ENCODE measurements at regions not wholly inside any gene's neighbourhood (a gene's known extent, or its start where the extent isn't known, plus 50 kb on each side); places are given as distances from the start of the nearest gene placed in this dataset.

- H2BK120ac ChIP-seq (replicated peaks; ENCODE audit: low read depth, low read length), result no peak overlapping the region
- no peak overlapping the region for H2BK12ac ChIP-seq (ENCODE audit: low read depth, low read length)
- no peak overlapping the region for H2BK15ac ChIP-seq (ENCODE audit: low read length)
- ChIA-PET POLR2A (ENCODE audit: partially characterized antibody) (no interaction called here), CTCF (ENCODE audit: partially characterized antibody) (interaction anchor here (0.9 to 1.1 kb wide), 2 partner anchors 21 to 62 kb away, joined by 3 read pairs; no protein-coding TSS in a partner anchor)
- H3K18ac ChIP-seq (ENCODE audit: extremely low read depth, low read length), result no peak overlapping the region
- no peak for FAIRE-seq
- no peak overlapping the region for H2BK5ac ChIP-seq (ENCODE audit: low read depth, low read length)
- no peak overlapping the region for H3K4me3 ChIP-seq (ENCODE audit: extremely low read depth in 1 of 4, insufficient read depth in 2 of 4, low read depth in 3 of 4, low read length in 4 of 4)
- H2AK5ac ChIP-seq (ENCODE audit: low read depth, low read length), result no peak overlapping the region
- no peak overlapping the region for H4K91ac ChIP-seq (replicated peaks; ENCODE audit: insufficient read length, low read length)
- no peak overlapping the region for H3K4ac ChIP-seq (replicated peaks; ENCODE audit: insufficient read length, low read depth, low read length)
- no peaks in the 10 kb centered on the region; a peak in 1 of 7 replicates for H3K4me1 ChIP-seq (replicated peaks in 1 of 4; ENCODE audit: control insufficient read depth in 3 of 4, insufficient read depth in 4 of 4, low read length in 3 of 4)
- H3K27me3 ChIP-seq (replicated peaks in 1 of 4; ENCODE audit: control insufficient read depth in 3 of 4, extremely low read depth in 1 of 4, insufficient read depth in 3 of 4, low read length in 3 of 4), result no peaks in the 10 kb centered on the region
- H2AFZ ChIP-seq (ENCODE audit: low read length), result no peak overlapping the region
- no peaks in the 10 kb centered on the region for H3K79me1 ChIP-seq (ENCODE audit: low read depth, low read length)
- no peak overlapping the region for H3K14ac ChIP-seq (ENCODE audit: insufficient read length)
- DNase-seq (ENCODE audit: low read depth in 1 of 2, low spot score in 2 of 2), result no peak
- H2BK20ac ChIP-seq (ENCODE audit: low read length), result no peak overlapping the region
- no peak overlapping the region for H3K9ac ChIP-seq (replicated peaks in 1 of 4; ENCODE audit: extremely low read depth in 1 of 4, low read depth in 3 of 4, low read length in 3 of 4)
- no peak overlapping the region for H3K56ac ChIP-seq (replicated peaks; ENCODE audit: insufficient read length, low read depth, low read length)
- no peaks in the 10 kb centered on the region for H3K79me2 ChIP-seq (ENCODE audit: control insufficient read depth in 1 of 2, insufficient read depth in 2 of 2, low read length in 2 of 2)
- H3K23me2 ChIP-seq (ENCODE audit: low read depth, low read length), result no peaks in the 10 kb centered on the region
- 89% methylated on average over 4 of the region's 4 CpGs; no CpG with 5 or more reads in 1 of the 2 experiments for WGBS, 2 experiments (ENCODE audit: extremely low coverage in 1 of 2, insufficient coverage in 1 of 2, insufficient read length in 1 of 2, insufficient replicate concordance in 2 of 2, low coverage in 1 of 2, low lambda C conversion rate in 2 of 2, missing lambda C conversion rate in 1 of 2)
- no peaks in the 10 kb centered on the region for H3K36me3 ChIP-seq (ENCODE audit: control insufficient read depth in 2 of 4, insufficient read depth in 4 of 4, low read length in 3 of 4)
- H3K9me3 ChIP-seq (ENCODE audit: insufficient read depth in 2 of 2, low read depth in 1 of 2, low read length in 1 of 2), result peaks cover 4 to 5% of the 10 kb centered on the region in 2 experiments; a peak in 2 of 4 replicates
- H3K23ac ChIP-seq (ENCODE audit: insufficient read length), result no peak overlapping the region
- H3K27ac ChIP-seq (ENCODE audit: low read depth, low read length), result no peak overlapping the region
- TF ChIP-seq TCF12 (IDR thresholded peaks at IDR 0.05; ENCODE audit: low read depth, low read length) (no peak), TBP (IDR thresholded peaks at IDR 0.05; ENCODE audit: low read depth, low read length) (no peak), PHF8 (conservative IDR thresholded peaks at IDR 0.05; ENCODE audit: low read depth, low read length) (no peak), GABPA (IDR thresholded peaks at IDR 0.05; ENCODE audit: borderline replicate concordance, insufficient read depth, low read length) (no peak), MAFK (IDR thresholded peaks at IDR 0.05; ENCODE audit: low read depth, low read length) (no peak), SIX5 (IDR thresholded peaks at IDR 0.05; ENCODE audit: low read depth, low read length) (no peak), GTF2F1 (IDR thresholded peaks at IDR 0.05; ENCODE audit: borderline replicate concordance, low read depth, low read length) (no peak), FOSL1 (IDR thresholded peaks at IDR 0.05; ENCODE audit: insufficient read depth, low read depth, low read length) (no peak), KDM1A (IDR thresholded peaks at IDR 0.05; ENCODE audit: borderline replicate concordance, low read length) (no peak), EZH2 (IDR thresholded peaks at IDR 0.05; ENCODE audit: low read depth, low read length, severe bottlenecking) (no peak), YY1 (IDR thresholded peaks at IDR 0.05; ENCODE audit: low read depth, low read length) (no peak), KDM4A (IDR thresholded peaks at IDR 0.05; ENCODE audit: low read depth, low read length, severe bottlenecking) (no peak), RAD21 (IDR thresholded peaks at IDR 0.05 in 1 of 2, conservative IDR thresholded peaks at IDR 0.05 in 1 of 2; ENCODE audit: low read depth in 2 of 2, low read length in 2 of 2) (no peak), MAX (IDR thresholded peaks at IDR 0.05) (no peak), SP2 (IDR thresholded peaks at IDR 0.05; ENCODE audit: low read length) (no peak)
- H4K20me1 ChIP-seq (replicated peaks in 1 of 2; ENCODE audit: control insufficient read depth in 1 of 2, insufficient read depth in 2 of 2, low read length in 2 of 2), result no peaks in the 10 kb centered on the region
- no peak overlapping the region for H4K5ac ChIP-seq (ENCODE audit: insufficient read length, low read depth, low read length)
- H4K8ac ChIP-seq (ENCODE audit: extremely low read depth, insufficient read depth, low read length), result no peak overlapping the region
- no peak overlapping the region for H3K4me2 ChIP-seq (ENCODE audit: insufficient read depth in 1 of 2, low read depth in 2 of 2, low read length in 2 of 2)
Measured at GRCh38 chr1:222014001-222014400, 272.1 kb upstream of the DUSP10 start.

Data from H1 (cell line).